Lung microvascular endothelial cell (primary cell): ENCODE measurements at regions not wholly inside any gene's neighbourhood (a gene's known extent, or its start where the extent isn't known, plus 50 kb on each side); places are given as distances from the start of the nearest gene placed in this dataset.
A peak's percentile ranks its signal among the peaks of the same experiment; 100 is the strongest.
"Not testable (repeated sequence)": the region's sequence is repeated elsewhere in the genome, so short reads cannot be mapped to it uniquely, and the experiment has no call there.

Source experiments
- DNase-seq, 2 donors: peaks; one replicate each; pipeline versions ENCODE4 v3.0.0 to v3.0.0-alpha.2; 2010; ENCODE audit warnings: low read depth in 2 of 2

GRCh38 chr3:159447841-159448240, 540.8 kb upstream of the IL12A start:
- peak in 1 of 2 donors; percentile 34 for DNase-seq

- DNase-seq = no peak
These were observed 539.7 kb upstream of the IL12A start for GRCh38 chr3:159448902-159449301.

GRCh38 chr3:159451067-159451466, 537.6 kb upstream of the IL12A start:
- no peak for DNase-seq

- no peak for DNase-seq
These were observed 537.2 kb upstream of the IL12A start for GRCh38 chr3:159451482-159451881.

GRCh38 chr3:159453036-159453435, 535.6 kb upstream of the IL12A start:
- DNase-seq = no peak

GRCh38 chr3:159453945-159454344, 534.7 kb upstream of the IL12A start:
- DNase-seq = no peak

GRCh38 chr3:159455741-159456181, 532.9 kb upstream of the IL12A start:
- no peak for DNase-seq

- peak in 1 of 2 donors; percentile 83 for DNase-seq
These were observed 530.6 kb upstream of the IL12A start for GRCh38 chr3:159458010-159458409.

GRCh38 chr3:159458982-159459381, 529.7 kb upstream of the IL12A start:
- DNase-seq = no peak

GRCh38 chr3:159472611-159473010, 516.0 kb upstream of the IL12A start:
- DNase-seq = peak in 1 of 2 donors; percentile 2

- no peak for DNase-seq
These were observed 515.4 kb upstream of the IL12A start for GRCh38 chr3:159473206-159473605.

GRCh38 chr3:159480046-159480445, 508.6 kb upstream of the IL12A start:
- DNase-seq = no peak

- DNase-seq = no peak
These were observed 506.2 kb upstream of the IL12A start for GRCh38 chr3:159482241-159482993.

GRCh38 chr3:159482994-159483367, 505.7 kb upstream of the IL12A start:
- no peak for DNase-seq

- DNase-seq = peak; percentile 20 to 23
These were observed 502.1 kb upstream of the IL12A start for GRCh38 chr3:159486580-159486979.

GRCh38 chr3:159487304-159487703, 501.3 kb upstream of the IL12A start:
- no peak for DNase-seq

GRCh38 chr3:159488602-159489001, 500.0 kb upstream of the IL12A start:
- no peak for DNase-seq

GRCh38 chr3:159497361-159497760, 491.3 kb upstream of the IL12A start:
- no peak for DNase-seq

- DNase-seq = no peak
These were observed 489.4 kb upstream of the IL12A start for GRCh38 chr3:159499031-159499793.

- DNase-seq = no peak
These were observed 487.6 kb upstream of the IL12A start for GRCh38 chr3:159501029-159501428.

- no peak for DNase-seq
These were observed 485.6 kb upstream of the IL12A start for GRCh38 chr3:159502986-159503385.

- not testable (repeated sequence) for DNase-seq
These were observed 477.6 kb upstream of the IL12A start for GRCh38 chr3:159510988-159511387.

- DNase-seq = no peak
These were observed 475.2 kb upstream of the IL12A start for GRCh38 chr3:159513444-159513843.
